HEK293 (cell line): ENCODE measurements at regions not wholly inside any gene's neighbourhood (a gene's known extent, or its start where the extent isn't known, plus 50 kb on each side); places are given as distances from the start of the nearest gene placed in this dataset.

Source experiments
- CTCF ChIA-PET: fragments of 350-600 bp; formaldehyde crosslinking; extraction: SDS; loops from one replicate; lab custom pipeline; 2021; ENCODE audit warnings: antibody characterized with exemption; lab: Yijun Ruan, JAX
- POLR2A ChIA-PET: fragments of 300-600 bp; formaldehyde crosslinking; extraction: SDS; loops from one replicate; lab custom pipeline; 2020; ENCODE audit warnings: antibody characterized with exemption, inconsistent platforms; lab: Yijun Ruan, JAX
- H3K27ac ChIP-seq: fragments of 200-500 bp; sonication (Bioruptor generic); 2 replicates; pipeline ENCODE4 v1.5.1; 2014; ENCODE audit warnings: low read depth, low read length, control low read depth, inconsistent platforms; ENCODE audit errors: extremely low read depth
- H3K36me3 ChIP-seq, 2 experiments: fragments of 200-500 bp in 1 of 2; sonication (Bioruptor generic) in 1 of 2; 1 replicate in 1 of 2; 2 replicates in 1 of 2; pipeline ENCODE4 v1.5.1; 2014 to 2017; ENCODE audit warnings: inconsistent platforms in 2 of 2, low read length in 2 of 2; ENCODE audit not compliant: control insufficient read depth in 2 of 2, insufficient read depth in 1 of 2
- H3K4me1 ChIP-seq: fragments of 200-500 bp; sonication (Bioruptor generic); 2 replicates; pipeline ENCODE4 v1.5.1; 2014; ENCODE audit warnings: mild to moderate bottlenecking, low read length, inconsistent platforms; ENCODE audit not compliant: control insufficient read depth, insufficient read depth
- H3K4me3 ChIP-seq: 2 replicates; pipeline ENCODE4 v1.5.1; 2011; ENCODE audit warnings: low read depth, mild to moderate bottlenecking, control low read depth, low read length, moderate library complexity
- H3K9me3 ChIP-seq: fragments of 200-500 bp; sonication (Bioruptor generic); 2 replicates; pipeline ENCODE4 v1.5.1; 2014; ENCODE audit warnings: low read depth, low read length, inconsistent platforms; ENCODE audit not compliant: control insufficient read depth, insufficient read depth
- BCL11B ChIP-seq: fragments of 450-650 bp; formaldehyde crosslinking; IDR thresholded peaks from 2 replicates; pipeline ENCODE4 v1.5.1; 2016; ENCODE audit warnings: low read depth, missing biosample characterization, missing genetic modification characterization
- GLI4 ChIP-seq: fragments of 450-650 bp; formaldehyde crosslinking; IDR thresholded peaks from 2 replicates; pipeline ENCODE4 v1.5.1; 2016; ENCODE audit warnings: missing biosample characterization, missing genetic modification characterization
- HOXA7 ChIP-seq: sonication (generic); formaldehyde crosslinking; IDR thresholded peaks from 2 replicates; pipeline ENCODE4 v1.8.1; 2022; ENCODE audit warnings: missing genetic modification reagents, borderline replicate concordance
- HOXD13 ChIP-seq: sonication (generic); formaldehyde crosslinking; IDR thresholded peaks from 2 replicates; pipeline ENCODE4 v1.8.0; 2022; ENCODE audit warnings: missing genetic modification reagents, borderline replicate concordance
- INSM2 ChIP-seq: fragments of 450-650 bp; formaldehyde crosslinking; IDR thresholded peaks from 2 replicates; pipeline ENCODE4 v1.5.1; 2016; ENCODE audit warnings: missing biosample characterization, missing genetic modification characterization
- MYNN ChIP-seq: fragments of 450-650 bp; formaldehyde crosslinking; IDR thresholded peaks from 2 replicates; pipeline ENCODE4 v1.5.1; 2016; ENCODE audit warnings: missing biosample characterization, missing genetic modification characterization, borderline replicate concordance
- SETDB1 ChIP-seq: IDR thresholded peaks from one replicate; pipeline ENCODE4 v1.6.1; 2017; ENCODE audit warnings: mild to moderate bottlenecking, low read length, moderate library complexity, mixed read lengths; ENCODE audit not compliant: insufficient read length
- ZBTB10 ChIP-seq: fragments of 450-650 bp; formaldehyde crosslinking; IDR thresholded peaks from 2 replicates; pipeline ENCODE4 v1.5.1; 2016; ENCODE audit warnings: missing biosample characterization, missing genetic modification characterization
- ZBTB8A ChIP-seq: fragments of 450-650 bp; formaldehyde crosslinking; IDR thresholded peaks from 2 replicates; pipeline ENCODE4 v1.5.1; 2016; ENCODE audit warnings: missing biosample characterization, missing genetic modification characterization
- ZNF121 ChIP-seq: fragments of 450-650 bp; formaldehyde crosslinking; IDR thresholded peaks from 2 replicates; pipeline ENCODE4 v1.5.1; 2016; ENCODE audit warnings: missing biosample characterization, missing genetic modification characterization
- ZNF157 ChIP-seq: fragments of 450-650 bp; formaldehyde crosslinking; IDR thresholded peaks from 2 replicates; pipeline ENCODE4 v1.5.1; 2016; ENCODE audit warnings: missing biosample characterization, missing genetic modification characterization
- ZNF248 ChIP-seq: fragments of 450-650 bp; formaldehyde crosslinking; IDR thresholded peaks from 2 replicates; pipeline ENCODE4 v1.5.1; 2017; ENCODE audit warnings: missing biosample characterization, missing genetic modification characterization
- ZNF292 ChIP-seq: fragments of 450-650 bp; formaldehyde crosslinking; IDR thresholded peaks from 2 replicates; pipeline ENCODE4 v1.5.1; 2016; ENCODE audit warnings: low read depth, missing biosample characterization, missing genetic modification characterization, borderline replicate concordance
- ZNF416 ChIP-seq: fragments of 450-650 bp; formaldehyde crosslinking; IDR thresholded peaks from 2 replicates; pipeline ENCODE4 v1.5.1; 2016; ENCODE audit warnings: missing biosample characterization, missing genetic modification characterization
- ZNF510 ChIP-seq: fragments of 450-650 bp; formaldehyde crosslinking; IDR thresholded peaks from 2 replicates; pipeline ENCODE4 v1.5.1; 2018; ENCODE audit warnings: mild to moderate bottlenecking, missing genetic modification characterization, missing biosample characterization; ENCODE audit not compliant: insufficient replicate concordance
- ZNF561 ChIP-seq: fragments of 450-650 bp; IDR thresholded peaks from 2 replicates; pipeline ENCODE4 v1.5.1; 2018; ENCODE audit warnings: missing biosample characterization, missing genetic modification characterization, borderline replicate concordance
- ZNF626 ChIP-seq: fragments of 450-650 bp; sonication (Bioruptor Pico); formaldehyde crosslinking; IDR thresholded peaks from 2 replicates; pipeline ENCODE4 v1.5.1; 2018; ENCODE audit warnings: missing biosample characterization, missing genetic modification characterization, inconsistent platforms
- ZNF670 ChIP-seq: fragments of 450-650 bp; formaldehyde crosslinking; IDR thresholded peaks from 2 replicates; pipeline ENCODE4 v1.5.1; 2016; ENCODE audit warnings: missing biosample characterization, missing genetic modification characterization, low read depth
- ZNF792 ChIP-seq: fragments of 450-650 bp; formaldehyde crosslinking; IDR thresholded peaks from 2 replicates; pipeline ENCODE4 v1.5.1; 2016; ENCODE audit warnings: missing biosample characterization, missing genetic modification characterization
- ZSCAN16 ChIP-seq: fragments of 450-650 bp; formaldehyde crosslinking; IDR thresholded peaks from 2 replicates; pipeline ENCODE4 v1.5.1; 2016; ENCODE audit warnings: missing biosample characterization, missing genetic modification characterization
- TF ChIP-seq, protein P1 (sequence below): fragments of 450-650 bp; formaldehyde crosslinking; IDR thresholded peaks from 2 replicates; pipeline ENCODE4 v1.5.1; 2017; ENCODE audit warnings: missing biosample characterization, missing genetic modification characterization
- TF ChIP-seq, protein P2 (sequence below): fragments of 450-650 bp; formaldehyde crosslinking; IDR thresholded peaks from 2 replicates; pipeline ENCODE4 v1.5.1; 2016; ENCODE audit warnings: missing biosample characterization, missing genetic modification characterization
- TF ChIP-seq, protein P3 (sequence below): fragments of 450-650 bp; formaldehyde crosslinking; IDR thresholded peaks from 2 replicates; pipeline ENCODE4 v1.5.1; 2016; ENCODE audit warnings: missing biosample characterization, missing genetic modification characterization
- TF ChIP-seq, protein P4 (sequence below): fragments of 450-650 bp; IDR thresholded peaks from 2 replicates; pipeline ENCODE4 v1.5.1; 2018; ENCODE audit warnings: missing biosample characterization, mild to moderate bottlenecking, missing genetic modification characterization

DNA sequence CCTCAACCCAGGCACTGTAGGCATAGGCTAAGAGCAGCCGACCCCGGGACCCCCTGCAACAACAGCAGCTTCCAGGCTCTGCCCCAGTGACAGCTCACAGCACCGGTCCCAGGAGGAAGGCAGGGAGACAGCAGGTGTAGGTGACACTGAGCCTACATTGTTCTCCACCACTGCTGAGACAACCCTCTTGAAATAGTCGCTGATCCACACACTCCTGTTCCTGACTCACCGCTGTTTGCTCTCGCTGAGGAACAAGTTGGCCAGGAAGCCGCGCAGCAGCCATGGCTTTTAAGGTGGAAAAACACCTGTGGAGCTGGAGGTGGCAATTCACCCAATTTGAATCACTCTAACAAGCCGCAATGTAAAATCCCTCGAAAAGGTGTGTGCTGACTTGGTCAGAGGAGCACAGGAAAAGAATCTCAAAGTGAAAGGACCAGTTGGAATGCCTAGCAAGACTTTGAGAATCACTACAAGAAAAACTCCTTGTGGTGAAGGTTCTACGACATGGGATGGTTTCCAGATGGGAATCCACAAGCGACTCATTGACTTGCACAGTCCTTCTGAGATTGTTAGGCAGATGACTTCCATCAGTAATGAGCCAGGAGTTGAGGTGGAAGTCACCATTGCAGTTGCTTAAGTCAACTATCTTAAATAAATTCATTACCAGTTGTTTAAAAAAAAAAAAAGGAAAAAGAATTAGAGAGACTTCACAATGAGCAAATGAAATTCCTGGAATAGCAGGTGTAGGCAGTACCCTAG, 167.5 kb downstream of the ARL4C start (continued):
- no peak for TF ChIP-seq ZNF626 (tag by site-specific recombination)
- no peak for TF ChIP-seq ZNF248
- TF ChIP-seq HOXD13 (CRISPR knock-in tag) = no peak
- no peak for TF ChIP-seq ZNF416 (tag by site-specific recombination)
- no peak for TF ChIP-seq ZNF510 (tag by site-specific recombination)
- TF ChIP-seq, protein P1, sequence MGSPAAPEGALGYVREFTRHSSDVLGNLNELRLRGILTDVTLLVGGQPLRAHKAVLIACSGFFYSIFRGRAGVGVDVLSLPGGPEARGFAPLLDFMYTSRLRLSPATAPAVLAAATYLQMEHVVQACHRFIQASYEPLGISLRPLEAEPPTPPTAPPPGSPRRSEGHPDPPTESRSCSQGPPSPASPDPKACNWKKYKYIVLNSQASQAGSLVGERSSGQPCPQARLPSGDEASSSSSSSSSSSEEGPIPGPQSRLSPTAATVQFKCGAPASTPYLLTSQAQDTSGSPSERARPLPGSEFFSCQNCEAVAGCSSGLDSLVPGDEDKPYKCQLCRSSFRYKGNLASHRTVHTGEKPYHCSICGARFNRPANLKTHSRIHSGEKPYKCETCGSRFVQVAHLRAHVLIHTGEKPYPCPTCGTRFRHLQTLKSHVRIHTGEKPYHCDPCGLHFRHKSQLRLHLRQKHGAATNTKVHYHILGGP (tag by site-specific recombination) = no peak
- no peak for TF ChIP-seq ZNF292 (tag by site-specific recombination)
- TF ChIP-seq BCL11B (tag by site-specific recombination) = no peak
- TF ChIP-seq ZNF121 (tag by site-specific recombination) = no peak

DNA sequence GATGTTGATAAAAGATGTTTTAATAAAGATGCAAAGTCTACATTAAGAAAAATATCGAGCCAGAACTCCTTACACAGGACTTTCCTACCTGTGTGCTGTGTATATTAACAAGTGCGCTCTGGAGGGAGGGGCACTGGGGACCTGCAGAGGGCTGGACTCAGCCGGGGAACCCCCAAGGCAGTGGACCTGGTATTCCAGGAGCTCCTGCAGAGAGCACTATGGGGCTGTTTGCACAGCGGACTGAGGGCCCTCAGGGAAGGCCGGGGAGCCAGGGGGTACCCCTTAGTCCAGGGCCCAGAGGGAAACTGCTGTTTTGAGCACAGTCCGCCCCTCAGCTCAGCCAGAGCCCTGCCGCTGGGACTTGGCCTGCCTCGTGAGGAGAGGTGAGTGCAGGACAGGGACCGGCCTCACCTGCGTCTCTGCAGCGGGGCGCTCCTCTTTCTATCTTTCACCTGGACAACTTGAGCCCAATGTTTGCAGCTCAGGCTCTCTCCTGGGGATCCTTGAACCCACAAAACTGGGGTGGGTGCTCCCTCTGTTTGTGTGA, 168.4 kb downstream of the ARL4C start:
- POLR2A ChIA-PET = no interaction called here
- H3K36me3 ChIP-seq = no peaks in the 10 kb centered on the region
- TF ChIP-seq ZNF561 (no peak), SETDB1 (no peak), INSM2 (tag by site-specific recombination) (no peak), ZSCAN16 (tag by site-specific recombination) (no peak), ZBTB8A (tag by site-specific recombination) (no peak), MYNN (no peak), BCL11B (tag by site-specific recombination) (no peak), ZNF792 (tag by site-specific recombination) (no peak), GLI4 (no peak), HOXA7 (CRISPR knock-in tag) (no peak), ZNF670 (tag by site-specific recombination) (no peak), ZBTB10 (tag by site-specific recombination) (no peak), ZNF157 (no peak)
- TF ChIP-seq, protein P2, sequence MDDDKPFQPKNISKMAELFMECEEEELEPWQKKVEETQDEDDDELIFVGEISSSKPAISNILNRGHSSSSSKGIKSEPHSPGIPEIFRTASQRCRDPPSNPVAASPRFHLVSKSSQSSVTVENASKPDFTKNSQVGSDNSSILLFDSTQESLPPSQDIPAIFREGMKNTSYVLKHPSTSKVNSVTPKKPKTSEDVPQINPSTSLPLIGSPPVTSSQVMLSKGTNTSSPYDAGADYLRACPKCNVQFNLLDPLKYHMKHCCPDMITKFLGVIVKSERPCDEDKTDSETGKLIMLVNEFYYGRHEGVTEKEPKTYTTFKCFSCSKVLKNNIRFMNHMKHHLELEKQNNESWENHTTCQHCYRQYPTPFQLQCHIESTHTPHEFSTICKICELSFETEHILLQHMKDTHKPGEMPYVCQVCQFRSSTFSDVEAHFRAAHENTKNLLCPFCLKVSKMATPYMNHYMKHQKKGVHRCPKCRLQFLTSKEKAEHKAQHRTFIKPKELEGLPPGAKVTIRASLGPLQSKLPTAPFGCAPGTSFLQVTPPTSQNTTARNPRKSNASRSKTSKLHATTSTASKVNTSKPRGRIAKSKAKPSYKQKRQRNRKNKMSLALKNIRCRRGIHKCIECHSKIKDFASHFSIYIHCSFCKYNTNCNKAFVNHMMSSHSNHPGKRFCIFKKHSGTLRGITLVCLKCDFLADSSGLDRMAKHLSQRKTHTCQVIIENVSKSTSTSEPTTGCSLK (tag by site-specific recombination) = no peak
- TF ChIP-seq, protein P3, sequence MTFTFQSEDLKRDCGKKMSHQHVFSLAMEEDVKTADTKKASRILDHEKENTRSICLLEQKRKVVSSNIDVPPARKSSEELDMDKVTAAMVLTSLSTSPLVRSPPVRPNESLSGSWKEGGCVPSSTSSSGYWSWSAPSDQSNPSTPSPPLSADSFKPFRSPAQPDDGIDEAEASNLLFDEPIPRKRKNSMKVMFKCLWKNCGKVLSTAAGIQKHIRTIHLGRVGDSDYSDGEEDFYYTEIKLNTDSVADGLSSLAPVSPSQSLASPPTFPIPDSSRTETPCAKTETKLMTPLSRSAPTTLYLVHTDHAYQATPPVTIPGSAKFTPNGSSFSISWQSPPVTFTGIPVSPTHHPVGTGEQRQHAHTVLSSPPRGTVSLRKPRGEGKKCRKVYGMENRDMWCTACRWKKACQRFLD (tag by site-specific recombination) = no peak
- TF ChIP-seq, protein P4, sequence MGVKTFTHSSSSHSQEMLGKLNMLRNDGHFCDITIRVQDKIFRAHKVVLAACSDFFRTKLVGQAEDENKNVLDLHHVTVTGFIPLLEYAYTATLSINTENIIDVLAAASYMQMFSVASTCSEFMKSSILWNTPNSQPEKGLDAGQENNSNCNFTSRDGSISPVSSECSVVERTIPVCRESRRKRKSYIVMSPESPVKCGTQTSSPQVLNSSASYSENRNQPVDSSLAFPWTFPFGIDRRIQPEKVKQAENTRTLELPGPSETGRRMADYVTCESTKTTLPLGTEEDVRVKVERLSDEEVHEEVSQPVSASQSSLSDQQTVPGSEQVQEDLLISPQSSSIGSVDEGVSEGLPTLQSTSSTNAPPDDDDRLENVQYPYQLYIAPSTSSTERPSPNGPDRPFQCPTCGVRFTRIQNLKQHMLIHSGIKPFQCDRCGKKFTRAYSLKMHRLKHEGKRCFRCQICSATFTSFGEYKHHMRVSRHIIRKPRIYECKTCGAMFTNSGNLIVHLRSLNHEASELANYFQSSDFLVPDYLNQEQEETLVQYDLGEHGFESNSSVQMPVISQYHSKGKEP (tag by site-specific recombination) = no peak
- TF ChIP-seq, all 188 proteins: peak for 0
- H3K27ac ChIP-seq = no peak overlapping the region
- CTCF ChIA-PET = no interaction called here
- H3K4me1 ChIP-seq = no peaks in the 10 kb centered on the region
- no peaks in the 10 kb centered on the region for H3K9me3 ChIP-seq
- no peak overlapping the region for H3K4me3 ChIP-seq
